Lower lobe of right lung (tissue), 2 donors: ENCODE measurements at regions not wholly inside any gene's neighbourhood (a gene's known extent, or its start where the extent isn't known, plus 50 kb on each side); places are given as distances from the start of the nearest gene placed in this dataset.

Experiments
- ATAC-seq, 2 donors: fragments of 200-7000 bp; cut with Tn5 transposase; one replicate each; pipeline ENCODE4 v1.9.1; 2020 to 2022; ENCODE audit warnings: mild to moderate bottlenecking in 2 of 2, moderate library complexity in 2 of 2
- DNase-seq: peaks from one replicate; pipeline ENCODE4 v3.0.0-alpha.2; 2020
- H3K27ac ChIP-seq: fragments of 200-600 bp; one replicate; pipeline ENCODE4 v1.8.0; 2022
- H3K27me3 ChIP-seq: fragments of 200-600 bp; one replicate; pipeline ENCODE4 v1.8.0; 2022; ENCODE audit warnings: low read depth
- H3K36me3 ChIP-seq: fragments of 200-600 bp; one replicate; pipeline ENCODE4 v1.8.0; 2022; ENCODE audit warnings: mild to moderate bottlenecking
- H3K4me1 ChIP-seq: fragments of 200-600 bp; one replicate; pipeline ENCODE4 v1.8.0; 2022
- H3K4me3 ChIP-seq: fragments of 200-600 bp; one replicate; pipeline ENCODE4 v1.8.0; 2022; ENCODE audit warnings: mild to moderate bottlenecking
- H3K9me3 ChIP-seq: fragments of 200-600 bp; one replicate; pipeline ENCODE4 v1.8.0; 2022
- CTCF ChIP-seq: fragments of 200-600 bp; IDR thresholded peaks from one replicate; pipeline ENCODE4 v1.8.0; 2022; ENCODE audit warnings: antibody characterized with exemption, mild to moderate bottlenecking
- intact Hi-C: fragments of 100-400 bp; cut with DNase I; formaldehyde crosslinking; loops from one replicate; pipeline ENCODE4 v1.11.0; 2022
- donor health status: DM: no; HTN: yes; CAD: no; lungs with severe emphysema.

- Histone ChIP-seq H3K9me3 (no peaks in the 10 kb centered on the region), H3K4me3 (no peak overlapping the region), H3K27ac (no peak overlapping the region), H3K4me1 (no peaks in the 10 kb centered on the region), H3K27me3 (no peaks in the 10 kb centered on the region), H3K36me3 (no peaks in the 10 kb centered on the region)
- no peak for TF ChIP-seq CTCF
- intact Hi-C loops: no loop called here
- DNase-seq: no peak
- no peak for ATAC-seq
Observed at GRCh38 chr7:117997862-117998825, 124.9 kb upstream of the CTTNBP2 start.

DNA sequence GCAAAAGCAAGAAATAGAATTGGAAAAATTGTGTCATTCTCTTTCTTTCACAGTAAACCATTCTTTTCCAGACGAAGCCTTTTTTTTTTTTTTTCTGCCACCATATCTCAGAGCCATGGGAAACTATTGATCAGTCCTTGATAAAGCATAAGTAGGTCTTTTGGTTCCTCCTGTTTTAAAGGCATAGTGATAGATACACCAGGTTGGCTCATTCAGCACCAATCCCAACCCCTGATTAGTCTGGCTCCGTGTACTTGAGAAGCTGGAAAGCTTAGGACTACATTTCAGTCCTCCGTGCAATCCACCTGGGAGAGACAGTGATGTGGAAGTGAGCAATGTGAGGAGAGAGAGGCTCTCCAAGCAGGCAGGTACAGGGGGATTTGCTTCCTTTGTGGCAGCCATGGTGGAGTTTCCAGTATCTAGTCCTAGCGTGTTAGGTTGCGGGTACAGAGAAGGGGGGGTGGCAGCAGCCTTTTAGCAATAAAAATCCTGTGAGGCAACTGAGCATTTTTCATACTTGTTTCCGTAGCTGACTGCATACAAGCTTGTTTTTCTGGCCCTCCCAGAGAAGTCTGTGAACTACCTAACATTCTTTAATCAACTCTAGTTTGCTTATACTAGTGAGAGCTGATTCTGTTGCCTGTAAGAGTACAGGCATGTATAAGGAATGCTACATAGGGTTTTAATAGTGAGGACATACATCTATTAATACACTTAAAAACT is 127.4 kb upstream of the CTTNBP2 start:
- H3K9me3 ChIP-seq: no peaks in the 10 kb centered on the region
- intact Hi-C loops: no loop called here
- no peak for TF ChIP-seq CTCF

DNA sequence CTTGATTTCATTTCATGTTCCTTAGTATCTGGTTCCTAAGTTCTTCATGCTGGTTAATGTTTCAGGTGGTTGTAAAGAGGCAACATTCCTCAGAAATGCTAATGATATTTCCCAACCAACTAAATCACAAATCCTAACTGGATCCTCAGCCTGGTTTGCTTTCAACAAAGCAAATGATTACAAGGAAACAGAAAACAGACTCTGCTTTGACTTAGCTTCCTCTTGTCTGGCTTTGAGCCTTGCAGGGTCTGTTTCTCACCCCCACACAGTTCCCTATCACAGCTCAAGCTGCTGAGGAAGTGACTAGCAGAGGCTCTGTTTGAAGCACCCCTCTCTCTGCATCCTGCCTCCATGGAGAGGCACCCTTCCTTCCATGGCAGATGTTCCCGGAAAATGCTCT is 130.2 kb upstream of the CTTNBP2 start:
- Histone ChIP-seq H3K4me1 (no peaks in the 10 kb centered on the region), H3K27me3 (no peaks in the 10 kb centered on the region), H3K9me3 (peaks cover 3% of the 10 kb centered on the region), H3K4me3 (no peak overlapping the region), H3K36me3 (no peaks in the 10 kb centered on the region), H3K27ac (no peak overlapping the region)
- ATAC-seq (no peak), DNase-seq (no peak)
- intact Hi-C loops: no loop called here
- TF ChIP-seq CTCF: no peak

More for the DNA sequence above, 127.4 kb upstream of the CTTNBP2 start:
- Histone ChIP-seq H3K4me1 (no peaks in the 10 kb centered on the region), H3K36me3 (no peaks in the 10 kb centered on the region), H3K4me3 (no peak overlapping the region), H3K27ac (no peak overlapping the region), H3K27me3 (no peaks in the 10 kb centered on the region)
- DNase-seq: no peak
- no peak for ATAC-seq

GRCh38 chr7:118005026-118005425 is 131.8 kb upstream of the CTTNBP2 start:
- Histone ChIP-seq H3K36me3 (no peaks in the 10 kb centered on the region), H3K4me3 (no peak overlapping the region), H3K4me1 (no peaks in the 10 kb centered on the region), H3K27ac (no peak overlapping the region), H3K9me3 (peaks cover 3% of the 10 kb centered on the region), H3K27me3 (no peaks in the 10 kb centered on the region)
- no peak for TF ChIP-seq CTCF
- DNase-seq (no peak), ATAC-seq (no peak)
- intact Hi-C loops: no loop called here

- ATAC-seq (no peak), DNase-seq (no peak)
- intact Hi-C loops: no loop called here
Observed at GRCh38 chr7:118006979-118007378, 133.7 kb upstream of the CTTNBP2 start.

More at GRCh38 chr7:118006979-118007378, 133.7 kb upstream of the CTTNBP2 start:
- no peak overlapping the region for H3K27ac ChIP-seq
- H3K9me3 ChIP-seq: peaks cover 3% of the 10 kb centered on the region
- H3K4me3 ChIP-seq: no peak overlapping the region
- H3K4me1 ChIP-seq: no peaks in the 10 kb centered on the region
- no peaks in the 10 kb centered on the region for H3K36me3 ChIP-seq
- H3K27me3 ChIP-seq: no peaks in the 10 kb centered on the region
- no peak for TF ChIP-seq CTCF
